HG03175 (cell line): ENCODE measurements at regions not wholly inside any gene's neighbourhood (a gene's known extent, or its start where the extent isn't known, plus 50 kb on each side); places are given as distances from the start of the nearest gene placed in this dataset.
A peak's percentile ranks its signal among the peaks of the same experiment; 100 is the strongest.
"Not testable (repeated sequence)": the region's sequence is repeated elsewhere in the genome, so short reads cannot be mapped to it uniquely, and the experiment has no call there.

ENCODE experiments used
- ATAC-seq: cut with Tn5 transposase; IDR thresholded peaks from one replicate; pipeline ENCODE4 v1.9.1; 2021; ENCODE audit warnings: mild to moderate bottlenecking, moderate library complexity; ENCODE audit not compliant: unreplicated experiment

GRCh38 chr4:132642016-132642817, 506.9 kb upstream of the PCDH10 start:
- ATAC-seq, result peak; percentile 64

DNA sequence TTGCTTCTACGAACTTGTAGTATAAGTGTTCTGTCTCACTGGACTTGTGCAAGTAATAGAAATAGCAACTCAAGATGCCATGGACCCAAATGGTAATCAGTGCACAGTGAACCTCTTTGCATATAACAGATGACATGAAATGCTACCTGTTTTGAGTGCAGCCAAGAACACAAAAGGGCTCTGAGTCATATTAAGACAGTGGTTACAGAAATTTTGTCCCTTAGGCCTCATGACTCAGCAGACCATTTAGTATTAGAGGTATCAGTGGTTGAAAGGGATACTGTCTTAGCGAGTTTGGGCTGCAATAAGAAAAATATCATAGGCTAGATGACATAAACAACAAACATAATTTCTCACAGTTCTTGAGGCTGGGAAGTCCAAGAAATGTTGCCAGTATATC, 502.9 kb upstream of the PCDH10 start:
- ATAC-seq, result peak; percentile 72

DNA sequence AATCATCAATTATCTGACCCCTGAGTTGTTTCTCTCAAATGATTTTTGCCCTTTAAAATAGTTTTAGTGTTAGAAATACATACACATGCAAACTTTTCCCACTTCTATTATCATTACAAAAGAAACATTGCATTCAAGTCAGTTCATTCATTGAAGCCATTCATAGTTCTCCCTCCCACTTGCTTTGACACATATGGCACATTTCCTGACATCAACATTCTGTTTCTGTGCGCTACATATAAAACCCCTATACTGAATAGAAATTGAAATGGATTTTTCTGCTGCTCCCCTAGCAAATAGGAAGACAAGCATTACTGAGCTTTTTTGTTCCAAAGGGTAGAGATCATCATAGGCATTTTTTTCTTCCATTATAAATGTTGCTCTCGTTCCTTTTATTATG, 497.9 kb upstream of the PCDH10 start:
- ATAC-seq, result no peak

GRCh38 chr4:132660181-132660580, 488.9 kb upstream of the PCDH10 start:
- ATAC-seq, result no peak

- ATAC-seq, result no peak
These were observed 486.6 kb upstream of the PCDH10 start for GRCh38 chr4:132662456-132662855.

GRCh38 chr4:132669786-132670185, 479.3 kb upstream of the PCDH10 start:
- ATAC-seq, result no peak

- ATAC-seq, result no peak
These were observed 478.5 kb upstream of the PCDH10 start for GRCh38 chr4:132670557-132670956.

- ATAC-seq, result no peak
These were observed 465.1 kb upstream of the PCDH10 start for GRCh38 chr4:132683957-132684356.

DNA sequence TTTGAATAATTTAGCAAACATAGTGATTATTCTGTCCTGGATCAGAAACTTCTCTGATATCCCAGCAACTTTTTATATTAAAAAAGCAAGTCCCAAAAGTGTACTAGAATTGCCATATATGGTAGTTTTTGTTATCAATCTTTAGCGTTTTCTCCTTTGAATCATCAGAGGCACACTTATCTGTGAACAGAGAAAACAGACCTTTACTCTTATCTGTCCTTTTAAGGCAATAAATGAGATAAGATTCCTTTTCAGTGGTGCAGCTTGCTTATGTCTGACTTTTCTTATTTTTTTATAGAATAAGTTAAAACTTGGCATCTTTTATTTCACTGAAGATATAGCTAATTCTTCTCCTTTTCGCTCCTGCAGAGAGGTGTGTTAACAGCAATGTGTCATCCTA, 458.1 kb upstream of the PCDH10 start:
- ATAC-seq, result no peak

- no peak for ATAC-seq
These were observed 457.4 kb upstream of the PCDH10 start for GRCh38 chr4:132691668-132692067.

- ATAC-seq, result no peak
These were observed 454.3 kb upstream of the PCDH10 start for GRCh38 chr4:132694775-132695174.

DNA sequence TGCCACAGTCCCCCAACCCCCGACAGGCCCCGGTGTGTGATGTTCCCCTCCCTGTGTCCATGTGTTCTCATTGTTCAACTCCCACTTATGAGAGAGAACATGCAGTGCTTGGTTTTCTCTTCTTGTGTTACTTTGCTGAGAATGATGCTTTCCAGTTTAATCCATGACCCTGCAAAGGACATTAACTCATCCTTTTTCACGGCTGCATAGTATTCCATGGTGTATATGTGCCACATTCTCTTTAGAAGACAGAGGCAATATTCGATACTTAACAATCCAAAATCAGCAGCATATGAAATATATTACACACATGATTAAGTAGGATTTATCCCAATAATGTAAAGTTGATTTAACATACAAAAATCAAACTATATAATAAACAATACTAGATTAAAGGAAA, 451.6 kb upstream of the PCDH10 start:
- ATAC-seq, result not testable (repeated sequence)

DNA sequence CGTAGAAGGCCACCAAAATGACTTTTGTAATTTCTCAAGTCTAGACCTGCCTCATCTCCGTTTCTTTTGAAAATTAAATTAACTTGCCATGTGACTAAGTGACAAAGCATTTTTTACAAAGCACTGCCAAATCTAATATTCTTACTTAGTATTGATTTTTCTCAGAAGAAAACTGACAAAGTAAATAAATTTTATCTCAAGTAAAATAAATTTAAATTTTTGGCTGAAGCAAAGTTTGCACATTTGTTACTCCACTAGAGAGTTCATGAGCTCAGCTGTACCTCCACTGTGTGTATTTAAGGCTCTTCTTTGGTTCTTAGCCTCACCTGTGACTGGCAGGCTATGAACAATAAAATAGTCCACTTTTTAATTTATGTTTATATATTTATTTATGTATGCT, 441.1 kb upstream of the PCDH10 start:
- ATAC-seq, result no peak

GRCh38 chr4:132709056-132709455, 440.0 kb upstream of the PCDH10 start:
- no peak for ATAC-seq

DNA sequence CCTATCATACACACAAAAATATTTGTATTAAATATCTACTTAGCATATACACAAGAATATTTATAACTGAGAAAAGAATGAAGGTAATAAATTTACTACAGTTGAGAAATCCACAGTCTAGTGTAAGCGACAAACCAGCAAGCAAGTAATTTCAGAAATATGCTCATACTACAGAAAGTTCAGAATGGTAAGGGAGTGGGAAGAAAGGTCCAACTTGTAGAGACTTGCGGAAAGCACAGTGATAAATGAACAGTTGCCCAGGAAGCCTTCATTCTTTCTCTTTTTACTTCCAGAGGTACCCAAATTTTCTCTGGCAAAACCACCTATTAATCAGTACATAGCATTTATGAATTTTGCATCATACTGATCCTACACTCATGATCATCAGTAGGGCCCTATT, 438.1 kb upstream of the PCDH10 start:
- no peak for ATAC-seq

- ATAC-seq, result no peak
These were observed 411.8 kb upstream of the PCDH10 start for GRCh38 chr4:132737344-132737743.

- ATAC-seq, result no peak
These were observed 389.8 kb upstream of the PCDH10 start for GRCh38 chr4:132759199-132759780.

DNA sequence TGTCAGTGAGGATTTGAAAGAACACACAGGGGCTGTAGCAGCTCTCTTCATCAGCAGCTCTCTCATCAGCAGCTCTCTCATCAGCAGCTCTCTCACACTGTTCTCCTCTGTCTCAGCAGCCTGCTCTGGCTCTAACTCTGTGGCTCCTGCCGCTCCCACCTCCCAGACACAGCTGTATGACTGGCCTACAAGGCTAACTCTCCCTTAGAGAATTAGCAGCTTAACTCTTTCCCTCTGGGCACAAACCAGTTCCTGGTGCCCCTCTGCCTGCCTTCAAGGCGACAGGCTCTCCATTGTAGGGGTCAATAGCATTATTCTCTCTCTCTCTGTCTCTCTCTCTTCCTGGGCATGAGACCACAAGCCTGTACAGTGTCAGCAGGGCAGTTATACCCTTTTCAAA, 385.6 kb upstream of the PCDH10 start:
- ATAC-seq, result no peak

- no peak for ATAC-seq
These were observed 381.2 kb upstream of the PCDH10 start for GRCh38 chr4:132767901-132768300.

DNA sequence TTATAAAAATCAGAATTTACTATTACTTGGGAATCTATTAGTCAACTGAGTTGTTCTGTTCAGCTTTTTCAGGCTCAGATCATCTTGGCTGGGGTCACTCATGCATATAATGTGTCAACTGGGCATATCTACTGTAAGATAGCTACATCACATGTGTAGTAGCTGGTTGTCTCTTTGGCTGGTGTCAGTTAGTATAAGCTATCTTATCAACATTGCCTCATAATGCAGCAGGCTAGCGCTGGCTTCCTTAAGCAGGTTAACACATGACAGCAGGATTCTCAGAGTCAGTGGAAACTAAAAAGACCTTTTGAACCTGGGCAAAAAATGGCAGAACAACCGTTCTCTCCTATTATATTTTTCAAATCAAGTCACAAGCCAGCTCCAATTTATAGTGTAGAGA, 378.3 kb upstream of the PCDH10 start:
- ATAC-seq, result no peak

DNA sequence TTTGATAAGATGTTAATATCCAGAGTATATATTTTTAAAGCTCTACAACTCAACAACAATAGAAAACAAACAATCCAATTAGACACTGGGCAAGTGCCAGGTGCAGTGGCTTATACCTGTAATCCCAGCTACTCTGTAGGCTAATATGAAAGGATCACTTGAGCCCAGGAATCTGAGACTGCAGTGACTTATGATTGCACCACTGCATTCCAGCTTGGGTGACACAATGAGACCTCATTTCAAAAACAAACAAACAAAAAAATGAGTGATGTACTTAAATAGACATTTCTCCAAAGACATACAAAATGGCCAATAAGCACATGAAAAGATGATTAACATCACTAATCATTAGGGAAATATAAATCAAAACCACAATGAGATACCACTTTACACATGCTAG, 356.8 kb upstream of the PCDH10 start:
- ATAC-seq, result no peak

DNA sequence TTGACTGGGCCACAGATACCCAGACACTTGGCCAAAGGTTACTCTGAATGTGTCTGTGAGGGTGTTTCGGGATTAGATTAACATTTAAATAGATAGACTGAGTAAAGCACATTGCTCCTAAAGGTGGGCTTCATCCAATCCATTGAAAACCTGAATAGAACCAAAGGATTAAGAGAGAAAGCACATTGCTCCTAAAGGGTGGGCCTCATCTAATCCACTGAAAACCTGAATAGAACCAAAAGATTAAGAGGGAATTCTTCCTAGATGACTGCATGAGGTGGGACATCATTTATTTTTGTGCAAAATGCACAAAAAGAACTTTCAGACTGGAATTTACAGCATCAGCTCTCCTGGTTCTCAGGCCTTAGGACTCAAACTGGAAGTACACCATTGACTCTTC, 351.2 kb upstream of the PCDH10 start:
- no peak for ATAC-seq
